GM12878 (cell line): ENCODE measurements at regions not wholly inside any gene's neighbourhood (a gene's known extent, or its start where the extent isn't known, plus 50 kb on each side); places are given as distances from the start of the nearest gene placed in this dataset.

Experiments
- ATAC-seq: fragments of 200-7000 bp; cut with Tn5 transposase; 3 replicates; pipeline ENCODE4 v1.9.1; 2020; ENCODE audit warnings: mild to moderate bottlenecking, moderate library complexity
- BruUV-seq: library from RNA; stranded (reverse); fragments of 400-500 nt; replicated peaks from 2 replicates; lab custom pipeline; 2021; lab: Mats Ljungman, UMichigan
- CTCF ChIA-PET: fragments of 300-600 bp; sonication (Branson Sonifier 250); formaldehyde crosslinking; extraction: SDS; loops from one replicate; lab custom pipeline; 2021; ENCODE audit warnings: inconsistent platforms; lab: Yijun Ruan, JAX
- POLR2A ChIA-PET: fragments of 350-600 bp; formaldehyde crosslinking; extraction: SDS; loops from one replicate; lab custom pipeline; 2021; ENCODE audit warnings: inconsistent platforms; lab: Charles Lee
- RAD21 ChIA-PET: fragments of 300-600 bp; sonication (Branson Sonifier 250); formaldehyde crosslinking; loops from one replicate; lab custom pipeline; 2023; ENCODE audit warnings: antibody characterized with exemption; ENCODE audit not compliant: unreplicated experiment; lab: Charles Lee
- SMC1A ChIA-PET: fragments of 300-600 bp; sonication (Branson Sonifier 250); formaldehyde crosslinking; loops from one replicate; lab custom pipeline; 2023; ENCODE audit not compliant: unreplicated experiment, uncharacterized antibody; lab: Charles Lee
- DNase-seq: peaks from one replicate; pipeline ENCODE4 v3.0.0-alpha.2; 2011; ENCODE audit warnings: low read depth, low spot score
- FAIRE-seq: peaks from 3 replicates; lab custom pipeline; 2011; peaks lifted over from hg19 to GRCh38; lab: Jason Lieb, UNC
- H2AFZ ChIP-seq: 2 replicates; pipeline ENCODE4 v1.6.0; 2011; ENCODE audit warnings: low read depth, low read length, control low read depth; ENCODE audit not compliant: control insufficient read depth
- H3K27ac ChIP-seq: 2 replicates; pipeline ENCODE4 v1.5.1; 2011; ENCODE audit warnings: control low read depth; ENCODE audit not compliant: control insufficient read depth, insufficient read depth
- H3K27me3 ChIP-seq, 2 experiments: replicated peaks in 1 of 2; 2 replicates each; pipeline versions ENCODE4 v1.6.0 to v1.6.1; 2011; ENCODE audit warnings: low read length in 1 of 2; ENCODE audit not compliant: control insufficient read depth in 2 of 2, insufficient read depth in 2 of 2
- H3K36me3 ChIP-seq, 2 experiments: 2 replicates each; pipeline ENCODE4 v1.5.1; 2011; ENCODE audit warnings: low read length in 1 of 2; ENCODE audit not compliant: control insufficient read depth in 2 of 2, insufficient read depth in 2 of 2
- H3K4me1 ChIP-seq: 2 replicates; pipeline ENCODE4 v1.6.1; 2011; ENCODE audit warnings: mild to moderate bottlenecking, low read length, moderate library complexity, mixed read lengths; ENCODE audit not compliant: control insufficient read depth, insufficient read depth
- H3K4me2 ChIP-seq: 2 replicates; pipeline ENCODE4 v1.6.0; 2011; ENCODE audit warnings: control low read depth; ENCODE audit not compliant: control insufficient read depth, insufficient read depth
- H3K4me3 ChIP-seq: fragments of 200-600 bp; sonication (generic); 2 replicates; pipeline ENCODE4 v1.5.1; 2016
- H3K79me2 ChIP-seq: 2 replicates; pipeline ENCODE4 v1.6.0; 2011; ENCODE audit warnings: low read length; ENCODE audit not compliant: control insufficient read depth, insufficient read depth
- H3K9ac ChIP-seq: 2 replicates; pipeline ENCODE4 v1.8.0; 2011; ENCODE audit warnings: low read length, control low read depth, mixed read lengths; ENCODE audit not compliant: control insufficient read depth, insufficient read depth
- H3K9me3 ChIP-seq: replicated peaks from 3 replicates; pipeline ENCODE4 v1.5.1; 2011; ENCODE audit warnings: mild to moderate bottlenecking, low read length; ENCODE audit not compliant: control insufficient read depth, insufficient read depth
- H4K20me1 ChIP-seq: 2 replicates; pipeline ENCODE4 v1.6.0; 2011; ENCODE audit not compliant: control insufficient read depth, insufficient read depth
- ASH2L ChIP-seq: fragments of 300-600, 200-600 bp; sonication (generic); IDR thresholded peaks from 2 replicates; pipeline ENCODE4 v1.6.1; 2017; ENCODE audit warnings: low read depth, mild to moderate bottlenecking, borderline replicate concordance
- ATF3 ChIP-seq: IDR thresholded peaks from 2 replicates; pipeline ENCODE4 v1.6.1; 2011; ENCODE audit warnings: low read depth, mild to moderate bottlenecking, low read length, moderate library complexity, borderline replicate concordance; ENCODE audit errors: extremely low read depth
- BCL3 ChIP-seq: IDR thresholded peaks from 2 replicates; pipeline ENCODE4 v1.6.1; 2011; ENCODE audit warnings: borderline replicate concordance, low read depth, mild to moderate bottlenecking, moderate library complexity, low read length; ENCODE audit not compliant: insufficient read depth, poor library complexity, severe bottlenecking
- BHLHE40 ChIP-seq, 2 experiments: fragments of 450-650 bp in 1 of 2; IDR thresholded peaks; 2 replicates each; pipeline ENCODE4 v1.6.1; 2011 to 2017; ENCODE audit warnings: low read depth in 2 of 2, borderline replicate concordance in 1 of 2, improper control_type of control experiment in 1 of 2, low read length in 1 of 2, mild to moderate bottlenecking in 1 of 2
- CBFB ChIP-seq: IDR thresholded peaks from 2 replicates; pipeline ENCODE4 v1.6.1; 2016; ENCODE audit warnings: antibody characterized with exemption, low read depth
- CHD2 ChIP-seq: IDR thresholded peaks from 2 replicates; pipeline ENCODE4 v1.6.1; 2011; ENCODE audit warnings: low read depth, low read length, improper control_type of control experiment, borderline replicate concordance
- CTCF ChIP-seq, 3 experiments: IDR thresholded peaks in 2 of 3; conservative IDR thresholded peaks in 1 of 3; 2 replicates each; pipeline ENCODE4 v1.5.1; 2011; ENCODE audit warnings: low read depth in 3 of 3, low read length in 3 of 3, mild to moderate bottlenecking in 3 of 3, control low read depth in 2 of 3, moderate library complexity in 2 of 3, inconsistent platforms in 1 of 3, mixed read lengths in 1 of 3; ENCODE audit not compliant: control insufficient read depth in 2 of 3, insufficient read depth in 1 of 3; ENCODE audit errors: extremely low read depth in 1 of 3
- ELK1 ChIP-seq: IDR thresholded peaks from 2 replicates; pipeline ENCODE4 v1.6.1; 2012; ENCODE audit warnings: low read depth, low read length, improper control_type of control experiment
- EP300 ChIP-seq, 2 experiments: fragments of 150-350 bp in 1 of 2; IDR thresholded peaks; 2 replicates each; pipeline ENCODE4 v1.6.1; 2011 to 2012; ENCODE audit warnings: low read depth in 2 of 2, low read length in 2 of 2, borderline replicate concordance in 1 of 2, improper control_type of control experiment in 1 of 2, inconsistent platforms in 1 of 2; ENCODE audit not compliant: control insufficient read depth in 1 of 2
- JUNB ChIP-seq: IDR thresholded peaks from 2 replicates; pipeline ENCODE4 v1.6.1; 2016; ENCODE audit warnings: antibody characterized with exemption, mild to moderate bottlenecking
- KLF5 ChIP-seq: fragments of 450-650 bp; IDR thresholded peaks from 2 replicates; pipeline ENCODE4 v1.6.1; 2014; ENCODE audit warnings: mild to moderate bottlenecking; ENCODE audit not compliant: partially characterized antibody
- MYC ChIP-seq: IDR thresholded peaks from 2 replicates; pipeline ENCODE4 v1.6.1; 2011; ENCODE audit warnings: mild to moderate bottlenecking, low read length, moderate library complexity, inconsistent platforms; ENCODE audit not compliant: insufficient read depth, insufficient replicate concordance, insufficient read length, severe bottlenecking
- POU2F2 ChIP-seq: IDR thresholded peaks from 3 replicates; pipeline ENCODE4 v1.6.1; 2011; ENCODE audit warnings: low read depth, mild to moderate bottlenecking, low read length, borderline replicate concordance
- RAD21 ChIP-seq: IDR thresholded peaks from 2 replicates; pipeline ENCODE4 v1.6.1; 2011; ENCODE audit warnings: mild to moderate bottlenecking, low read depth, low read length, moderate library complexity; ENCODE audit not compliant: insufficient read depth
- RB1 ChIP-seq: fragments of 450-650 bp; formaldehyde crosslinking; IDR thresholded peaks from 2 replicates; pipeline ENCODE4 v1.6.1; 2017; ENCODE audit warnings: mild to moderate bottlenecking, borderline replicate concordance
- RBBP5 ChIP-seq: fragments of 200-600 bp; sonication (generic); conservative IDR thresholded peaks from 2 replicates; pipeline ENCODE4 v1.6.1; 2016
- RFX5 ChIP-seq: IDR thresholded peaks from 2 replicates; pipeline ENCODE4 v1.6.1; 2011; ENCODE audit warnings: low read depth, low read length, improper control_type of control experiment
- SMC3 ChIP-seq: IDR thresholded peaks from 2 replicates; pipeline ENCODE4 v1.6.1; 2011; ENCODE audit warnings: low read length, improper control_type of control experiment, borderline replicate concordance
- TAF1 ChIP-seq: IDR thresholded peaks from 2 replicates; pipeline ENCODE4 v1.6.1; 2011; ENCODE audit warnings: mild to moderate bottlenecking, low read depth, low read length, borderline replicate concordance
- YBX1 ChIP-seq: fragments of 450-650 bp; IDR thresholded peaks from 2 replicates; pipeline ENCODE4 v1.6.1; 2016; ENCODE audit warnings: antibody characterized with exemption
- WGBS: methylation state at CpG from one replicate; pipeline ENCODE4 v1.1.6; 2016; ENCODE audit warnings: low lambda C conversion rate; ENCODE audit not compliant: insufficient replicate concordance, insufficient coverage; ENCODE audit errors: missing lambda C conversion rate; 5-methylcytosine and 5-hydroxymethylcytosine counted together
- in situ Hi-C: fragments of 300-500 bp; cut with MboI; formaldehyde crosslinking; loops from 9 replicates; pipeline ENCODE4 v1.14.3; 2018; ENCODE audit warnings: mixed read lengths
- intact Hi-C: fragments of 100-400 bp; cut with micrococcal nuclease; formaldehyde crosslinking; loops from one replicate; pipeline ENCODE4 v1.14.2; 2022; ENCODE audit not compliant: unreplicated experiment

GRCh38 chr16:79485020-79485419 is 115.5 kb downstream of the MAF start (continued):
- no peak for TF ChIP-seq ATF3
- TF ChIP-seq ELK1, result no peak
- TF ChIP-seq JUNB, result no peak
- TF ChIP-seq TAF1, result no peak

GRCh38 chr16:79484237-79484636 is 116.3 kb downstream of the MAF start:
- WGBS, result 11% methylated on average over 7 of the region's 7 CpGs
- H3K9me3 ChIP-seq, result no peaks in the 10 kb centered on the region
- H3K4me3 ChIP-seq, result no peak overlapping the region
- BruUV-seq, result no TSS peak
- CTCF ChIA-PET, result no interaction called here
- no peaks in the 10 kb centered on the region for H3K36me3 ChIP-seq
- H3K79me2 ChIP-seq, result no peaks in the 10 kb centered on the region
- POLR2A ChIA-PET, result no interaction called here
- in situ Hi-C loops, result no loop called here
- intact Hi-C loops, result no loop called here
- no peaks in the 10 kb centered on the region for H4K20me1 ChIP-seq
- no peak overlapping the region for H3K4me2 ChIP-seq
- no peaks in the 10 kb centered on the region for H3K27me3 ChIP-seq
- RAD21 ChIA-PET, result no interaction called here
- DNase-seq (no peak), ATAC-seq (no peak), FAIRE-seq (no peak)
- no peak overlapping the region for H3K9ac ChIP-seq
- H2AFZ ChIP-seq, result no peak overlapping the region
- no peaks in the 10 kb centered on the region for H3K4me1 ChIP-seq
- H3K27ac ChIP-seq, result no peak overlapping the region
- SMC1A ChIA-PET, result no interaction called here
- no peak for TF ChIP-seq BCL3
- TF ChIP-seq KLF5, result no peak
- no peak for TF ChIP-seq MYC
- TF ChIP-seq SMC3, result no peak
- TF ChIP-seq BHLHE40 (IDR thresholded peaks at IDR 0.05; ENCODE audit: borderline replicate concordance in 1 of 2, low read depth in 2 of 2, low read length in 1 of 2), result no peak
- TF ChIP-seq CBFB, result no peak
- no peak for TF ChIP-seq EP300 (IDR thresholded peaks at IDR 0.05; ENCODE audit: borderline replicate concordance in 1 of 2, control insufficient read depth in 1 of 2, low read depth in 2 of 2, low read length in 2 of 2)
- TF ChIP-seq ASH2L, result no peak
- TF ChIP-seq RBBP5, result no peak
- no peak for TF ChIP-seq YBX1
- no peak for TF ChIP-seq CTCF (IDR thresholded peaks at IDR 0.05 in 2 of 3, conservative IDR thresholded peaks at IDR 0.05 in 1 of 3; ENCODE audit: control insufficient read depth in 2 of 3, extremely low read depth in 1 of 3, insufficient read depth in 1 of 3, low read depth in 3 of 3, low read length in 3 of 3)
- no peak for TF ChIP-seq CHD2
- TF ChIP-seq POU2F2, result no peak
- no peak for TF ChIP-seq RAD21
- no peak for TF ChIP-seq RB1
- no peak for TF ChIP-seq RFX5
